Adrenal gland (tissue), 5 donors: ENCODE measurements at regions not wholly inside any gene's neighbourhood (a gene's known extent, or its start where the extent isn't known, plus 50 kb on each side); places are given as distances from the start of the nearest gene placed in this dataset.

Experiments used
- CTCF ChIP-seq, 6 experiments: fragments of 450-650 bp in 4 of 6; fragments of 200-600 bp in 2 of 6; sonication (generic) in 1 of 6; IDR thresholded peaks; 1 replicate in 5 of 6; 2 replicates in 1 of 6; pipeline versions ENCODE4 v1.5.1 to v1.8.0; 2016 to 2021; ENCODE audit warnings: antibody characterized with exemption in 6 of 6, mild to moderate bottlenecking in 2 of 6, moderate library complexity in 1 of 6
- POLR2A ChIP-seq, 2 donors: fragments of 450-650 bp; IDR thresholded peaks; one replicate each; pipeline ENCODE4 v1.6.1; 2017; ENCODE audit warnings: antibody characterized with exemption in 2 of 2, mild to moderate bottlenecking in 2 of 2, moderate library complexity in 1 of 2
- donor health status: DM: no; HTN: no; CAD: no.

- no peak for TF ChIP-seq CTCF (IDR thresholded peaks at IDR 0.05)
- TF ChIP-seq POLR2A (IDR thresholded peaks at IDR 0.05), result no peak
Measured at GRCh38 chr19:20478936-20479335, 86.6 kb downstream of the ZNF737 start.
